HCT116 (cell line): ENCODE measurements at regions not wholly inside any gene's neighbourhood (a gene's known extent, or its start where the extent isn't known, plus 50 kb on each side); places are given as distances from the start of the nearest gene placed in this dataset.

Source experiments
- CTCF ChIP-seq, 3 experiments: fragments of 200-600 bp in 1 of 3; sonication (generic) in 1 of 3; IDR thresholded peaks in 2 of 3; conservative IDR thresholded peaks in 1 of 3; 2 replicates each; pipeline ENCODE4 v1.5.1; 2012 to 2017; ENCODE audit warnings: low read depth in 2 of 3, low read length in 2 of 3, antibody characterized with exemption in 1 of 3, borderline replicate concordance in 1 of 3, control low read depth in 1 of 3, mild to moderate bottlenecking in 1 of 3, mixed read lengths in 1 of 3, mixed run types in 1 of 3, moderate library complexity in 1 of 3; ENCODE audit not compliant: insufficient read depth in 1 of 3
- EGR1 ChIP-seq: IDR thresholded peaks from 2 replicates; pipeline ENCODE4 v1.6.1; 2012; ENCODE audit warnings: low read depth
- EZH2 ChIP-seq: fragments of 200-600 bp; sonication (generic); IDR thresholded peaks from 2 replicates; pipeline ENCODE4 v1.6.1; 2017; ENCODE audit warnings: antibody characterized with exemption, mixed run types
- EZH2phosphoT487 ChIP-seq: fragments of 200-600 bp; IDR thresholded peaks from 2 replicates; pipeline ENCODE4 v1.6.1; 2018; ENCODE audit warnings: antibody characterized with exemption, borderline replicate concordance
- FOSL1 ChIP-seq: IDR thresholded peaks from 2 replicates; pipeline ENCODE4 v1.6.1; 2012; ENCODE audit warnings: low read depth
- POLR2A ChIP-seq: IDR thresholded peaks from 2 replicates; pipeline ENCODE4 v1.7.0; 2011; ENCODE audit warnings: borderline replicate concordance; ENCODE audit not compliant: insufficient read depth, insufficient read length; ENCODE audit errors: extremely low read depth
- POLR2AphosphoS5 ChIP-seq: IDR thresholded peaks from 2 replicates; pipeline ENCODE4 v1.6.1; 2011; ENCODE audit warnings: mild to moderate bottlenecking, low read depth, low read length, moderate library complexity
- SIN3A ChIP-seq: IDR thresholded peaks from 2 replicates; pipeline ENCODE4 v1.6.1; 2012; ENCODE audit warnings: low read depth
- SRF ChIP-seq: IDR thresholded peaks from 2 replicates; pipeline ENCODE4 v1.6.1; 2012; ENCODE audit warnings: low read depth
- TF ChIP-seq, protein P1 (sequence below): IDR thresholded peaks from 2 replicates; pipeline ENCODE4 v1.6.1; 2012
- TF ChIP-seq, protein P2 (sequence below): IDR thresholded peaks from 2 replicates; pipeline ENCODE4 v1.6.1; 2011; ENCODE audit warnings: mild to moderate bottlenecking, low read length, moderate library complexity; ENCODE audit not compliant: insufficient replicate concordance; ENCODE audit errors: extremely low read depth
- TF ChIP-seq, protein P3 (sequence below): IDR thresholded peaks from 2 replicates; pipeline ENCODE4 v1.6.1; 2012

DNA sequence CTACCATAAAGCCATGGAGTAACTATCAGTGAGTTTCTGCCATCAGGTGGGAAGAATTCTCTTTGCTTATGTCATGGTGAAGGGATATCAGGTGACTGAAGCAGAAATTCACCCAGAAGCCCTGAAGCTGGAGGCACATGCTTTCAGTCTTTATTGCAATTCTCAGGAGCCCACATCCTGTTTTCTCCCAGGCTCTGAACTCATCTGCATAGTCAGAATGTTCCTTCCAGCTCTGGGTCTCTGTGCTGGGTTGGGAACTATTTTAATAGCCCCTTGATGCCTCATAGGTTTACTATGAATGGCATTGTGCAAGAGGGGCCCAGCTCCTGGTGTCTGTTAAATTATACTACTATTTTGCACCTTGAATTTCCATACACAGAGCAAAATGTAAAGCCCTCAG, 198.4 kb upstream of the SOX9 start:
- TF ChIP-seq CTCF (IDR thresholded peaks at IDR 0.05 in 2 of 3, conservative IDR thresholded peaks at IDR 0.05 in 1 of 3; ENCODE audit: borderline replicate concordance in 1 of 3, insufficient read depth in 1 of 3, low read depth in 2 of 3, low read length in 2 of 3) (no peak), POLR2A (no peak), EZH2 (no peak), FOSL1 (no peak), EZH2phosphoT487 (no peak), POLR2AphosphoS5 (no peak), SIN3A (no peak), EGR1 (no peak), SRF (no peak)
- TF ChIP-seq, protein P1, sequence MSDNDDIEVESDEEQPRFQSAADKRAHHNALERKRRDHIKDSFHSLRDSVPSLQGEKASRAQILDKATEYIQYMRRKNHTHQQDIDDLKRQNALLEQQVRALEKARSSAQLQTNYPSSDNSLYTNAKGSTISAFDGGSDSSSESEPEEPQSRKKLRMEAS: peak; percentile 26; the same call in 1 of the 2 replicates
- TF ChIP-seq, protein P2, sequence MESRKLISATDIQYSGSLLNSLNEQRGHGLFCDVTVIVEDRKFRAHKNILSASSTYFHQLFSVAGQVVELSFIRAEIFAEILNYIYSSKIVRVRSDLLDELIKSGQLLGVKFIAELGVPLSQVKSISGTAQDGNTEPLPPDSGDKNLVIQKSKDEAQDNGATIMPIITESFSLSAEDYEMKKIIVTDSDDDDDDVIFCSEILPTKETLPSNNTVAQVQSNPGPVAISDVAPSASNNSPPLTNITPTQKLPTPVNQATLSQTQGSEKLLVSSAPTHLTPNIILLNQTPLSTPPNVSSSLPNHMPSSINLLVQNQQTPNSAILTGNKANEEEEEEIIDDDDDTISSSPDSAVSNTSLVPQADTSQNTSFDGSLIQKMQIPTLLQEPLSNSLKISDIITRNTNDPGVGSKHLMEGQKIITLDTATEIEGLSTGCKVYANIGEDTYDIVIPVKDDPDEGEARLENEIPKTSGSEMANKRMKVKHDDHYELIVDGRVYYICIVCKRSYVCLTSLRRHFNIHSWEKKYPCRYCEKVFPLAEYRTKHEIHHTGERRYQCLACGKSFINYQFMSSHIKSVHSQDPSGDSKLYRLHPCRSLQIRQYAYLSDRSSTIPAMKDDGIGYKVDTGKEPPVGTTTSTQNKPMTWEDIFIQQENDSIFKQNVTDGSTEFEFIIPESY: no peak
- TF ChIP-seq, protein P3, sequence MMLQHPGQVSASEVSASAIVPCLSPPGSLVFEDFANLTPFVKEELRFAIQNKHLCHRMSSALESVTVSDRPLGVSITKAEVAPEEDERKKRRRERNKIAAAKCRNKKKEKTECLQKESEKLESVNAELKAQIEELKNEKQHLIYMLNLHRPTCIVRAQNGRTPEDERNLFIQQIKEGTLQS: no peak
